GM12891 (cell line): ENCODE measurements at regions not wholly inside any gene's neighbourhood (a gene's known extent, or its start where the extent isn't known, plus 50 kb on each side); places are given as distances from the start of the nearest gene placed in this dataset.

Source experiments
- PAX5 ChIP-seq: IDR thresholded peaks from 2 replicates; pipeline ENCODE4 v1.6.1; 2011; ENCODE audit warnings: low read length, moderate library complexity, mild to moderate bottlenecking; ENCODE audit not compliant: insufficient read depth, severe bottlenecking
- POLR2A ChIP-seq: IDR thresholded peaks from 2 replicates; pipeline ENCODE4 v1.6.1; 2011; ENCODE audit warnings: low read depth, low read length, control low read depth
- POLR2AphosphoS5 ChIP-seq: IDR thresholded peaks from 2 replicates; pipeline ENCODE4 v1.6.1; 2011; ENCODE audit warnings: low read depth, low read length, control low read depth
- SPI1 ChIP-seq: IDR thresholded peaks from 2 replicates; pipeline ENCODE4 v1.6.1; 2011; ENCODE audit warnings: low read depth, low read length, control low read depth
- TAF1 ChIP-seq: IDR thresholded peaks from 2 replicates; pipeline ENCODE4 v1.6.1; 2011; ENCODE audit warnings: low read depth, low read length, control low read depth

DNA sequence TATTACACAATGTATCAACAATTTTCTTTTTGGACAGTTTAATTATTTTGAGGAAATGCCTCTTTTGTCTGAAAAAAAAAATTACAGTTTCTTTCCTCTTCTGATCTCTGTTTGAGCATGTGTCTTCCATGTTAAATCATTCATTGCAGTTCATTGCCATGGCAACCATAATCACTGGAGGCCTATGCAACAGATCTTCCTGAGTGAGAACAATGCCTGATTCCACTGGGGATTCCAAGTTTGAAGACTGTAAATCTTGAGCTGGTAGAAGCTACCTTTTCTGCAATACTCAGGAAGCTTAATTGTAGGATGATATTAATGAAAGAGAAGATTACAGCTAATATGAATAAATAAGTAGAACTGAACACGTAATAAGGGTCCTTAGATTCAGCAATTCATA is 721.4 kb upstream of the CNTNAP5 start:
- TF ChIP-seq POLR2A (no peak), PAX5 (no peak), POLR2AphosphoS5 (no peak), TAF1 (no peak), SPI1 (no peak)
